Ishikawa (cell line): ENCODE measurements at regions not wholly inside any gene's neighbourhood (a gene's known extent, or its start where the extent isn't known, plus 50 kb on each side); places are given as distances from the start of the nearest gene placed in this dataset.

Source experiments
- CEBPB ChIP-seq: IDR thresholded peaks from 2 replicates; pipeline ENCODE4 v1.6.1; 2012
- EP300 ChIP-seq: IDR thresholded peaks from 2 replicates; pipeline ENCODE4 v1.6.1; 2012; ENCODE audit warnings: borderline replicate concordance
- NFIC ChIP-seq: IDR thresholded peaks from 2 replicates; pipeline ENCODE4 v1.6.1; 2012
- RAD21 ChIP-seq: IDR thresholded peaks from 2 replicates; pipeline ENCODE4 v1.6.1; 2012; ENCODE audit warnings: low read depth
- TAF1 ChIP-seq: IDR thresholded peaks from 2 replicates; pipeline ENCODE4 v1.6.1; 2012; ENCODE audit warnings: low read depth, mild to moderate bottlenecking
- ZBTB7A ChIP-seq: IDR thresholded peaks from 2 replicates; pipeline ENCODE4 v1.6.1; 2012; ENCODE audit warnings: low read depth
- TF ChIP-seq, protein P1 (sequence below): IDR thresholded peaks from 2 replicates; pipeline ENCODE4 v1.6.1; 2012; ENCODE audit warnings: low read depth, mild to moderate bottlenecking

- TF ChIP-seq TAF1 (no peak), EP300 (no peak), CEBPB (no peak), NFIC (no peak), ZBTB7A (no peak), RAD21 (no peak)
- TF ChIP-seq, protein P1, sequence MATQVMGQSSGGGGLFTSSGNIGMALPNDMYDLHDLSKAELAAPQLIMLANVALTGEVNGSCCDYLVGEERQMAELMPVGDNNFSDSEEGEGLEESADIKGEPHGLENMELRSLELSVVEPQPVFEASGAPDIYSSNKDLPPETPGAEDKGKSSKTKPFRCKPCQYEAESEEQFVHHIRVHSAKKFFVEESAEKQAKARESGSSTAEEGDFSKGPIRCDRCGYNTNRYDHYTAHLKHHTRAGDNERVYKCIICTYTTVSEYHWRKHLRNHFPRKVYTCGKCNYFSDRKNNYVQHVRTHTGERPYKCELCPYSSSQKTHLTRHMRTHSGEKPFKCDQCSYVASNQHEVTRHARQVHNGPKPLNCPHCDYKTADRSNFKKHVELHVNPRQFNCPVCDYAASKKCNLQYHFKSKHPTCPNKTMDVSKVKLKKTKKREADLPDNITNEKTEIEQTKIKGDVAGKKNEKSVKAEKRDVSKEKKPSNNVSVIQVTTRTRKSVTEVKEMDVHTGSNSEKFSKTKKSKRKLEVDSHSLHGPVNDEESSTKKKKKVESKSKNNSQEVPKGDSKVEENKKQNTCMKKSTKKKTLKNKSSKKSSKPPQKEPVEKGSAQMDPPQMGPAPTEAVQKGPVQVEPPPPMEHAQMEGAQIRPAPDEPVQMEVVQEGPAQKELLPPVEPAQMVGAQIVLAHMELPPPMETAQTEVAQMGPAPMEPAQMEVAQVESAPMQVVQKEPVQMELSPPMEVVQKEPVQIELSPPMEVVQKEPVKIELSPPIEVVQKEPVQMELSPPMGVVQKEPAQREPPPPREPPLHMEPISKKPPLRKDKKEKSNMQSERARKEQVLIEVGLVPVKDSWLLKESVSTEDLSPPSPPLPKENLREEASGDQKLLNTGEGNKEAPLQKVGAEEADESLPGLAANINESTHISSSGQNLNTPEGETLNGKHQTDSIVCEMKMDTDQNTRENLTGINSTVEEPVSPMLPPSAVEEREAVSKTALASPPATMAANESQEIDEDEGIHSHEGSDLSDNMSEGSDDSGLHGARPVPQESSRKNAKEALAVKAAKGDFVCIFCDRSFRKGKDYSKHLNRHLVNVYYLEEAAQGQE: no peak
Measured at GRCh38 chr1:244200596-244200995, 149.5 kb downstream of the ZBTB18 start.
